ENCODE measurements at regions not wholly inside any gene's neighbourhood (a gene's known extent, or its start where the extent isn't known, plus 50 kb on each side); places are given as distances from the start of the nearest gene placed in this dataset.
"Not testable (repeated sequence)": the region's sequence is repeated elsewhere in the genome, so short reads cannot be mapped to it uniquely, and the experiment has no call there.

DNA sequence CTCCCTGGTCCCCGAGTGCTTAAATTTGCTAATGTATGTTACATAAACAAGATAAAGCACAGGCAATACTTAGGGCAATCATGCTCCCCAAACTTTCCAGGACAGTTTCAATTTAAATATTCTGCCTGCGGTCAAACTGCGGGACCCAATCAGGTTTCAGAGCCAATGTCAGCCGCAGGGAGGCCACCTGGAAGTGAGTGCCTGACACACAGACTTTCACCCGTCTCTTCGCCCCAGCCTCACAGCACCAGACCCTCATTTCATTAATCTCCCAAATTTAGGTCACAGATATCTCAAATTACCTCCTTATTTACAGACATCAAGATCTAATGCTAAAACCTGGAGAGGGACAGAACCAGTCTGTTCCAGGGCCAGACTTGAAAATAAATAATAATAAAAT is 107.2 kb upstream of the ALDH1A3 start (continued):
- TF ChIP-seq ZNF121 (tag by site-specific recombination; IDR thresholded peaks at IDR 0.05), result no peak
- TF ChIP-seq IKZF3 (tag by site-specific recombination; IDR thresholded peaks at IDR 0.05), result no peak
- no peak for TF ChIP-seq KLF8 (tag by site-specific recombination; IDR thresholded peaks at IDR 0.05)
- TF ChIP-seq ZFP37 (tag by site-specific recombination; IDR thresholded peaks at IDR 0.05), result no peak
- TF ChIP-seq ZIC2 (tag by site-specific recombination; IDR thresholded peaks at IDR 0.05), result no peak

DNA sequence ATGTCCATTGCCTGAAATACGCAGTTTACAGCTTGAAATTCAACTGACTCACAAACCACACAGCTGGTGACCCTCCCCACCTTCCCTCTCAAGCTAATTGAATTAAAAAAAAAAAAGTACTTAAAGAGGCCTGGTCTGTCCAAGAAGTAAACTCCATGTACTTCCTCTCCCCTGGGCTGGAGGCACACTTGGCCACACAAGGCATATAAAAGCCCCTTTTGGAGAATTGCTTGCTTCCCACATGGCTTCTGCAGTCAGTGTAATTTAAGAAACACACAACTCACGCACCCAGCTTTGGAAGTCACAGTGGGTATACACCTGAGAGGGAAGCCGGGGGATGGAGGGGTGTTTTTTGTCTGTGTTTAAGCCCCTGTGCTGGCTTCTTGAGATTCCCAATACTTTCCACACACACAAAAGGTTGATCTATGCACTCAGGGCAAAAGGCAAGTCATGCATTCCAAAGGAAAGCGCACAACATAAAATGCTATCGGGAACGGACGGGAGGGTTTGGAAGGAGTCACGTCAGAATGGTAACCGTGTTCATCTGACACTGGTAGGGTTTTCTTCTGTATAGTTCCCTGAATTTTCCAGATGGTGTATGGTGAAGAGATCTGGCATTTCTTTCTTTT is 106.6 kb upstream of the ALDH1A3 start:
- POLR2A ChIA-PET, result no interaction called here
- CTCF ChIA-PET, result no interaction called here
- Histone ChIP-seq H3K27ac (ENCODE audit: extremely low read depth, low read depth, low read length) (no peak overlapping the region), H3K4me1 (ENCODE audit: control insufficient read depth, insufficient read depth, low read length) (0 out of 2 replicates have a peak, but pooled peaks cover 3% of the 10 kb centered on the region), H3K36me3 (ENCODE audit: control insufficient read depth in 2 of 2, insufficient read depth in 1 of 2, low read length in 2 of 2) (no peaks in the 10 kb centered on the region), H3K4me3 (ENCODE audit: low read depth, low read length) (no peak overlapping the region), H3K9me3 (ENCODE audit: control insufficient read depth, insufficient read depth, low read depth, low read length) (no peaks in the 10 kb centered on the region)
- TF ChIP-seq, protein P1, sequence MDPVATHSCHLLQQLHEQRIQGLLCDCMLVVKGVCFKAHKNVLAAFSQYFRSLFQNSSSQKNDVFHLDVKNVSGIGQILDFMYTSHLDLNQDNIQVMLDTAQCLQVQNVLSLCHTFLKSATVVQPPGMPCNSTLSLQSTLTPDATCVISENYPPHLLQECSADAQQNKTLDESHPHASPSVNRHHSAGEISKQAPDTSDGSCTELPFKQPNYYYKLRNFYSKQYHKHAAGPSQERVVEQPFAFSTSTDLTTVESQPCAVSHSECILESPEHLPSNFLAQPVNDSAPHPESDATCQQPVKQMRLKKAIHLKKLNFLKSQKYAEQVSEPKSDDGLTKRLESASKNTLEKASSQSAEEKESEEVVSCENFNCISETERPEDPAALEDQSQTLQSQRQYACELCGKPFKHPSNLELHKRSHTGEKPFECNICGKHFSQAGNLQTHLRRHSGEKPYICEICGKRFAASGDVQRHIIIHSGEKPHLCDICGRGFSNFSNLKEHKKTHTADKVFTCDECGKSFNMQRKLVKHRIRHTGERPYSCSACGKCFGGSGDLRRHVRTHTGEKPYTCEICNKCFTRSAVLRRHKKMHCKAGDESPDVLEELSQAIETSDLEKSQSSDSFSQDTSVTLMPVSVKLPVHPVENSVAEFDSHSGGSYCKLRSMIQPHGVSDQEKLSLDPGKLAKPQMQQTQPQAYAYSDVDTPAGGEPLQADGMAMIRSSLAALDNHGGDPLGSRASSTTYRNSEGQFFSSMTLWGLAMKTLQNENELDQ (tag by site-specific recombination; IDR thresholded peaks at IDR 0.05; ENCODE audit: low read depth), result no peak
- no peak for TF ChIP-seq SCRT1 (tag by site-specific recombination; IDR thresholded peaks at IDR 0.05; ENCODE audit: borderline replicate concordance)
- TF ChIP-seq, protein P2, sequence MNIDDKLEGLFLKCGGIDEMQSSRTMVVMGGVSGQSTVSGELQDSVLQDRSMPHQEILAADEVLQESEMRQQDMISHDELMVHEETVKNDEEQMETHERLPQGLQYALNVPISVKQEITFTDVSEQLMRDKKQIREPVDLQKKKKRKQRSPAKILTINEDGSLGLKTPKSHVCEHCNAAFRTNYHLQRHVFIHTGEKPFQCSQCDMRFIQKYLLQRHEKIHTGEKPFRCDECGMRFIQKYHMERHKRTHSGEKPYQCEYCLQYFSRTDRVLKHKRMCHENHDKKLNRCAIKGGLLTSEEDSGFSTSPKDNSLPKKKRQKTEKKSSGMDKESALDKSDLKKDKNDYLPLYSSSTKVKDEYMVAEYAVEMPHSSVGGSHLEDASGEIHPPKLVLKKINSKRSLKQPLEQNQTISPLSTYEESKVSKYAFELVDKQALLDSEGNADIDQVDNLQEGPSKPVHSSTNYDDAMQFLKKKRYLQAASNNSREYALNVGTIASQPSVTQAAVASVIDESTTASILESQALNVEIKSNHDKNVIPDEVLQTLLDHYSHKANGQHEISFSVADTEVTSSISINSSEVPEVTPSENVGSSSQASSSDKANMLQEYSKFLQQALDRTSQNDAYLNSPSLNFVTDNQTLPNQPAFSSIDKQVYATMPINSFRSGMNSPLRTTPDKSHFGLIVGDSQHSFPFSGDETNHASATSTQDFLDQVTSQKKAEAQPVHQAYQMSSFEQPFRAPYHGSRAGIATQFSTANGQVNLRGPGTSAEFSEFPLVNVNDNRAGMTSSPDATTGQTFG (tag by site-specific recombination; IDR thresholded peaks at IDR 0.05; ENCODE audit: borderline replicate concordance), result no peak
- TF ChIP-seq ZNF555 (tag by site-specific recombination; conservative IDR thresholded peaks at IDR 0.05), result no peak
- no peak for TF ChIP-seq ZNF248 (tag by site-specific recombination; IDR thresholded peaks at IDR 0.05)
- TF ChIP-seq, protein P3, sequence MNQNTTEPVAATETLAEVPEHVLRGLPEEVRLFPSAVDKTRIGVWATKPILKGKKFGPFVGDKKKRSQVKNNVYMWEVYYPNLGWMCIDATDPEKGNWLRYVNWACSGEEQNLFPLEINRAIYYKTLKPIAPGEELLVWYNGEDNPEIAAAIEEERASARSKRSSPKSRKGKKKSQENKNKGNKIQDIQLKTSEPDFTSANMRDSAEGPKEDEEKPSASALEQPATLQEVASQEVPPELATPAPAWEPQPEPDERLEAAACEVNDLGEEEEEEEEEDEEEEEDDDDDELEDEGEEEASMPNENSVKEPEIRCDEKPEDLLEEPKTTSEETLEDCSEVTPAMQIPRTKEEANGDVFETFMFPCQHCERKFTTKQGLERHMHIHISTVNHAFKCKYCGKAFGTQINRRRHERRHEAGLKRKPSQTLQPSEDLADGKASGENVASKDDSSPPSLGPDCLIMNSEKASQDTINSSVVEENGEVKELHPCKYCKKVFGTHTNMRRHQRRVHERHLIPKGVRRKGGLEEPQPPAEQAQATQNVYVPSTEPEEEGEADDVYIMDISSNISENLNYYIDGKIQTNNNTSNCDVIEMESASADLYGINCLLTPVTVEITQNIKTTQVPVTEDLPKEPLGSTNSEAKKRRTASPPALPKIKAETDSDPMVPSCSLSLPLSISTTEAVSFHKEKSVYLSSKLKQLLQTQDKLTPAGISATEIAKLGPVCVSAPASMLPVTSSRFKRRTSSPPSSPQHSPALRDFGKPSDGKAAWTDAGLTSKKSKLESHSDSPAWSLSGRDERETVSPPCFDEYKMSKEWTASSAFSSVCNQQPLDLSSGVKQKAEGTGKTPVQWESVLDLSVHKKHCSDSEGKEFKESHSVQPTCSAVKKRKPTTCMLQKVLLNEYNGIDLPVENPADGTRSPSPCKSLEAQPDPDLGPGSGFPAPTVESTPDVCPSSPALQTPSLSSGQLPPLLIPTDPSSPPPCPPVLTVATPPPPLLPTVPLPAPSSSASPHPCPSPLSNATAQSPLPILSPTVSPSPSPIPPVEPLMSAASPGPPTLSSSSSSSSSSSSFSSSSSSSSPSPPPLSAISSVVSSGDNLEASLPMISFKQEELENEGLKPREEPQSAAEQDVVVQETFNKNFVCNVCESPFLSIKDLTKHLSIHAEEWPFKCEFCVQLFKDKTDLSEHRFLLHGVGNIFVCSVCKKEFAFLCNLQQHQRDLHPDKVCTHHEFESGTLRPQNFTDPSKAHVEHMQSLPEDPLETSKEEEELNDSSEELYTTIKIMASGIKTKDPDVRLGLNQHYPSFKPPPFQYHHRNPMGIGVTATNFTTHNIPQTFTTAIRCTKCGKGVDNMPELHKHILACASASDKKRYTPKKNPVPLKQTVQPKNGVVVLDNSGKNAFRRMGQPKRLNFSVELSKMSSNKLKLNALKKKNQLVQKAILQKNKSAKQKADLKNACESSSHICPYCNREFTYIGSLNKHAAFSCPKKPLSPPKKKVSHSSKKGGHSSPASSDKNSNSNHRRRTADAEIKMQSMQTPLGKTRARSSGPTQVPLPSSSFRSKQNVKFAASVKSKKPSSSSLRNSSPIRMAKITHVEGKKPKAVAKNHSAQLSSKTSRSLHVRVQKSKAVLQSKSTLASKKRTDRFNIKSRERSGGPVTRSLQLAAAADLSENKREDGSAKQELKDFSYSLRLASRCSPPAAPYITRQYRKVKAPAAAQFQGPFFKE (tag by site-specific recombination; IDR thresholded peaks at IDR 0.05; ENCODE audit: borderline replicate concordance), result no peak
- TF ChIP-seq, protein P4, sequence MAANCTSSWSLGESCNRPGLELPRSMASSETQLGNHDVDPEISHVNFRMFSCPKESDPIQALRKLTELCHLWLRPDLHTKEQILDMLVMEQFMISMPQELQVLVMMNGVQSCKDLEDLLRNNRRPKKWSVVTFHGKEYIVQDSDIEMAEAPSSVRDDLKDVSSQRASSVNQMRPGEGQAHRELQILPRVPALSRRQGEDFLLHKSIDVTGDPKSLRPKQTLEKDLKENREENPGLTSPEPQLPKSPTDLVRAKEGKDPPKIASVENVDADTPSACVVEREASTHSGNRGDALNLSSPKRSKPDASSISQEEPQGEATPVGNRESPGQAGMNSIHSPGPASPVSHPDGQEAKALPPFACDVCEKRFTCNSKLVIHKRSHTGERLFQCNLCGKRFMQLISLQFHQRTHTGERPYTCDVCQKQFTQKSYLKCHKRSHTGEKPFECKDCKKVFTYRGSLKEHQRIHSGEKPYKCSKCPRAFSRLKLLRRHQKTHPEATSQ (tag by site-specific recombination; IDR thresholded peaks at IDR 0.05), result no peak
- no peak for TF ChIP-seq ZNF221 (tag by site-specific recombination; IDR thresholded peaks at IDR 0.05; ENCODE audit: borderline replicate concordance)

DNA sequence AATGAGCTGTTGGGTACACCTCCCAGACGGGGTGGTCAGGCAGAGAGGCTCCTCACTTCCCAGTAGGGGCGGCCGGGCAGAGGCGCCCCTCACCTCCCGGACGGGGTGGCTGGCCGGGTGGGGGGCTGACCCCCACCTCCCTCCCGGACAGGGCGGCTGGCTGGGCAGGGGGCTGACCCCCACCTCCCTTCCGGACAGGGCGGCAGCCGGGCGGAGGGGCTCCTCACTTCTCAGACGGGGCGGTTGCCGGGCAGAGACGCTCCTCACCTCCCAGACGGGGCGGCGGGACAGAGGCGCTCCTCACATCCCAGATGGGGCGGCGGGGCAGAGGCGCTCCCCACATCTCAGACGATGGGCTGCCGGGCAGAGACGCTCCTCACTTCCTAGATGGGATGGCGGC is 105.6 kb upstream of the ALDH1A3 start:
- H3K27ac ChIP-seq (ENCODE audit: extremely low read depth, low read depth, low read length); H3K36me3 ChIP-seq (ENCODE audit: control insufficient read depth in 2 of 2, insufficient read depth in 1 of 2, low read length in 2 of 2); H3K9me3 ChIP-seq (ENCODE audit: control insufficient read depth, insufficient read depth, low read depth, low read length); CTCF ChIA-PET; H3K4me1 ChIP-seq (ENCODE audit: control insufficient read depth, insufficient read depth, low read length); POLR2A ChIA-PET; H3K4me3 ChIP-seq (ENCODE audit: low read depth, low read length): not testable (repeated sequence)

All from HEK293 (cell line).